CD4-positive, CD25-positive, alpha-beta regulatory T cell (primary cell): ENCODE measurements at regions not wholly inside any gene's neighbourhood (a gene's known extent, or its start where the extent isn't known, plus 50 kb on each side); places are given as distances from the start of the nearest gene placed in this dataset.

ENCODE experiments used
- ATAC-seq, 2 donors: fragments of 150-1000 bp; cut with Tn5 transposase; one replicate each; pipeline ENCODE4 v1.10.0; 2021; ENCODE audit warnings: low read depth in 2 of 2, moderate number of reproducible peaks in 2 of 2, moderate library complexity in 1 of 2
- DNase-seq, 3 donors: peaks; one replicate each; pipeline versions ENCODE4 v3.0.0 to v3.0.0-alpha.2; 2012 to 2022; ENCODE audit warnings: mixed read lengths in 1 of 3
- H3K27ac ChIP-seq: one replicate; pipeline ENCODE4 v1.7.0; 2013; ENCODE audit warnings: mild to moderate bottlenecking, low read length; ENCODE audit not compliant: insufficient read depth, poor library complexity, severe bottlenecking
- H3K27me3 ChIP-seq: one replicate; pipeline ENCODE4 v1.7.0; 2013; ENCODE audit warnings: low read length; ENCODE audit not compliant: control insufficient read depth, insufficient read depth
- H3K36me3 ChIP-seq: one replicate; pipeline ENCODE4 v1.7.0; 2013; ENCODE audit warnings: mild to moderate bottlenecking, low read length, moderate library complexity; ENCODE audit not compliant: control insufficient read depth, insufficient read depth
- H3K4me1 ChIP-seq: 2 replicates; pipeline ENCODE4 v1.7.0; 2013; ENCODE audit warnings: mild to moderate bottlenecking, low read length; ENCODE audit not compliant: insufficient read depth, control insufficient read depth, poor library complexity, severe bottlenecking
- H3K4me3 ChIP-seq: one replicate; pipeline ENCODE4 v1.7.0; 2013; ENCODE audit warnings: low read depth, mild to moderate bottlenecking, low read length, moderate library complexity
- H3K9me3 ChIP-seq, 2 experiments: 1 replicate in 1 of 2; 2 replicates in 1 of 2; pipeline ENCODE4 v1.7.0; 2013; ENCODE audit warnings: low read length in 2 of 2, mild to moderate bottlenecking in 1 of 2, moderate library complexity in 1 of 2; ENCODE audit not compliant: control insufficient read depth in 2 of 2
- H3K27ac Mint-ChIP-seq, 3 donors: one replicate each; pipeline ENCODE4 v1.8.0; 2020 to 2022; ENCODE audit warnings: mild to moderate bottlenecking in 3 of 3, mixed read lengths in 3 of 3, moderate library complexity in 2 of 3
- H3K27me3 Mint-ChIP-seq: one replicate; pipeline ENCODE4 v1.8.0; 2022; ENCODE audit warnings: mild to moderate bottlenecking, mixed read lengths
- H3K36me3 Mint-ChIP-seq: one replicate; pipeline ENCODE4 v1.8.0; 2020; ENCODE audit warnings: mixed read lengths
- H3K4me1 Mint-ChIP-seq, 4 donors: one replicate each; pipeline ENCODE4 v1.8.0; 2020 to 2022; ENCODE audit warnings: mixed read lengths in 4 of 4, mild to moderate bottlenecking in 1 of 4
- H3K4me3 Mint-ChIP-seq, 4 donors: one replicate each; pipeline ENCODE4 v1.8.0; 2020 to 2022; ENCODE audit warnings: mild to moderate bottlenecking in 4 of 4, mixed read lengths in 4 of 4, moderate library complexity in 3 of 4
- H3K9me3 Mint-ChIP-seq, 7 donors: one replicate each; pipeline ENCODE4 v1.8.0; 2020 to 2022; ENCODE audit warnings: mixed read lengths in 7 of 7, mild to moderate bottlenecking in 3 of 7, moderate library complexity in 2 of 7

GRCh38 chr1:14521622-14522021 is 76.9 kb upstream of the KAZN start:
- H3K9me3 Mint-ChIP-seq, result peaks cover 0 to 2% (median 0%) of the 10 kb centered on the region in 7 donors
- Histone ChIP-seq H3K27ac (no peak overlapping the region), H3K4me1 (no peaks in the 10 kb centered on the region), H3K27me3 (no peaks in the 10 kb centered on the region), H3K9me3 (no peaks in the 10 kb centered on the region), H3K4me3 (no peak overlapping the region), H3K36me3 (no peaks in the 10 kb centered on the region)
- H3K27me3 Mint-ChIP-seq, result no peaks in the 10 kb centered on the region
- no peak overlapping the region for H3K27ac Mint-ChIP-seq
- no peaks in the 10 kb centered on the region for H3K4me1 Mint-ChIP-seq
- no peak for DNase-seq
- H3K4me3 Mint-ChIP-seq, result no peak overlapping the region
- ATAC-seq, result no peak
- H3K36me3 Mint-ChIP-seq, result no peaks in the 10 kb centered on the region

GRCh38 chr1:14522077-14522925 is 76.2 kb upstream of the KAZN start:
- no peaks in the 10 kb centered on the region for H3K9me3 ChIP-seq
- no peaks in the 10 kb centered on the region for H3K4me1 ChIP-seq
- no peaks in the 10 kb centered on the region for H3K27me3 ChIP-seq
- Mint-ChIP-seq H3K4me3 (no peak overlapping the region), H3K27me3 (no peaks in the 10 kb centered on the region), H3K27ac (no peak overlapping the region), H3K9me3 (peaks cover 0 to 3% (median 0%) of the 10 kb centered on the region in 7 donors), H3K4me1 (no peaks in the 10 kb centered on the region), H3K36me3 (no peaks in the 10 kb centered on the region)
- no peak overlapping the region for H3K27ac ChIP-seq
- ATAC-seq (no peak), DNase-seq (no peak)
- no peaks in the 10 kb centered on the region for H3K36me3 ChIP-seq
- no peak overlapping the region for H3K4me3 ChIP-seq

GRCh38 chr1:14522926-14523241 is 75.6 kb upstream of the KAZN start:
- Histone ChIP-seq H3K36me3 (no peaks in the 10 kb centered on the region), H3K9me3 (no peaks in the 10 kb centered on the region), H3K27me3 (no peaks in the 10 kb centered on the region), H3K27ac (no peak overlapping the region), H3K4me1 (no peaks in the 10 kb centered on the region), H3K4me3 (no peak overlapping the region)
- H3K27ac Mint-ChIP-seq, result no peak overlapping the region
- no peak overlapping the region for H3K4me3 Mint-ChIP-seq
- no peaks in the 10 kb centered on the region for H3K27me3 Mint-ChIP-seq
- H3K4me1 Mint-ChIP-seq, result no peaks in the 10 kb centered on the region
- ATAC-seq (no peak), DNase-seq (no peak)
- H3K9me3 Mint-ChIP-seq, result peaks cover 0 to 3% (median 0%) of the 10 kb centered on the region in 7 donors
- no peaks in the 10 kb centered on the region for H3K36me3 Mint-ChIP-seq

- Mint-ChIP-seq H3K27ac (no peak overlapping the region), H3K36me3 (no peaks in the 10 kb centered on the region), H3K27me3 (no peaks in the 10 kb centered on the region), H3K4me1 (no peaks in the 10 kb centered on the region), H3K4me3 (no peak overlapping the region), H3K9me3 (peaks cover 0 to 4% (median 2%) of the 10 kb centered on the region in 7 donors)
- Histone ChIP-seq H3K4me3 (no peak overlapping the region), H3K27ac (no peak overlapping the region), H3K36me3 (no peaks in the 10 kb centered on the region), H3K9me3 (no peaks in the 10 kb centered on the region), H3K27me3 (no peaks in the 10 kb centered on the region), H3K4me1 (no peaks in the 10 kb centered on the region)
- ATAC-seq, result no peak
- no peak for DNase-seq
These were observed 73.5 kb upstream of the KAZN start for GRCh38 chr1:14524826-14525636.

GRCh38 chr1:14529475-14529874 is 69.0 kb upstream of the KAZN start:
- Histone ChIP-seq H3K4me1 (no peaks in the 10 kb centered on the region), H3K9me3 (no peaks in the 10 kb centered on the region), H3K27ac (no peak overlapping the region), H3K36me3 (no peaks in the 10 kb centered on the region), H3K4me3 (no peak overlapping the region), H3K27me3 (no peaks in the 10 kb centered on the region)
- Mint-ChIP-seq H3K36me3 (no peaks in the 10 kb centered on the region), H3K27me3 (no peaks in the 10 kb centered on the region), H3K27ac (no peak overlapping the region), H3K4me3 (no peak overlapping the region), H3K4me1 (no peaks in the 10 kb centered on the region), H3K9me3 (peaks cover 0 to 3% (median 2%) of the 10 kb centered on the region in 7 donors)
- DNase-seq, result no peak
- no peak for ATAC-seq

- ATAC-seq, result no peak
- Mint-ChIP-seq H3K36me3 (no peaks in the 10 kb centered on the region), H3K9me3 (peaks cover 0 to 4% (median 2%) of the 10 kb centered on the region in 7 donors), H3K27ac (no peak overlapping the region), H3K4me1 (no peaks in the 10 kb centered on the region), H3K27me3 (no peaks in the 10 kb centered on the region), H3K4me3 (no peak overlapping the region)
- H3K27ac ChIP-seq, result no peak overlapping the region
- no peak for DNase-seq
- no peak overlapping the region for H3K4me3 ChIP-seq
- H3K36me3 ChIP-seq, result no peaks in the 10 kb centered on the region
- H3K27me3 ChIP-seq, result no peaks in the 10 kb centered on the region
- H3K9me3 ChIP-seq, result no peaks in the 10 kb centered on the region
- no peaks in the 10 kb centered on the region for H3K4me1 ChIP-seq
These were observed 67.0 kb upstream of the KAZN start for GRCh38 chr1:14531519-14531918.

- H3K4me1 ChIP-seq, result no peaks in the 10 kb centered on the region
- Mint-ChIP-seq H3K9me3 (peaks cover 0 to 2% (median 0%) of the 10 kb centered on the region in 7 donors), H3K27me3 (no peaks in the 10 kb centered on the region), H3K27ac (no peak overlapping the region), H3K36me3 (no peaks in the 10 kb centered on the region), H3K4me1 (no peaks in the 10 kb centered on the region), H3K4me3 (no peak overlapping the region)
- ATAC-seq, result no peak
- no peaks in the 10 kb centered on the region for H3K9me3 ChIP-seq
- no peak for DNase-seq
- no peak overlapping the region for H3K27ac ChIP-seq
- H3K27me3 ChIP-seq, result no peaks in the 10 kb centered on the region
- no peak overlapping the region for H3K4me3 ChIP-seq
- no peaks in the 10 kb centered on the region for H3K36me3 ChIP-seq
These were observed 62.7 kb upstream of the KAZN start for GRCh38 chr1:14535619-14536355.
